ENCODE measurements at regions not wholly inside any gene's neighbourhood (a gene's known extent, or its start where the extent isn't known, plus 50 kb on each side); places are given as distances from the start of the nearest gene placed in this dataset.

GRCh38 chr5:72009280-72009679 lies 98.0 kb upstream of the MAP1B start:
- no peak for ATAC-seq (ENCODE audit: insufficient number of reproducible peaks, low FRiP score, low read depth)
- no peaks in the 10 kb centered on the region for H3K27me3 ChIP-seq (replicated peaks; ENCODE audit: insufficient read depth)

GRCh38 chr5:72010430-72010829 lies 96.8 kb upstream of the MAP1B start:
- Histone ChIP-seq H3K27ac (no peak overlapping the region), H3K4me3 (no peak overlapping the region), H3K36me3 (no peaks in the 10 kb centered on the region), H3K27me3 (replicated peaks; ENCODE audit: insufficient read depth) (no peaks in the 10 kb centered on the region), H3K4me1 (ENCODE audit: control insufficient read depth in 1 of 2, low read depth in 2 of 2) (peaks cover 0 to 10% of the 10 kb centered on the region in 2 donors), H3K9me3 (no peaks in the 10 kb centered on the region)
- ATAC-seq (ENCODE audit: insufficient number of reproducible peaks, low FRiP score, low read depth) = no peak
- DNase-seq (ENCODE audit: low spot score) = no peak
- TF ChIP-seq CTCF (IDR thresholded peaks at IDR 0.05) = no peak

More at GRCh38 chr5:72009280-72009679, 98.0 kb upstream of the MAP1B start:
- Histone ChIP-seq H3K27ac (no peak overlapping the region), H3K36me3 (no peaks in the 10 kb centered on the region), H3K4me3 (no peak overlapping the region), H3K4me1 (ENCODE audit: control insufficient read depth in 1 of 2, low read depth in 2 of 2) (peaks cover 0 to 4% of the 10 kb centered on the region in 2 donors), H3K9me3 (no peaks in the 10 kb centered on the region)
- DNase-seq (ENCODE audit: low spot score) = no peak
- no peak for TF ChIP-seq CTCF (IDR thresholded peaks at IDR 0.05)

- no peaks in the 10 kb centered on the region for H3K36me3 ChIP-seq
- no peak for ATAC-seq (ENCODE audit: insufficient number of reproducible peaks, low FRiP score, low read depth)
- H3K4me3 ChIP-seq = no peak overlapping the region
- no peaks in the 10 kb centered on the region for H3K9me3 ChIP-seq
- H3K27me3 ChIP-seq (replicated peaks; ENCODE audit: insufficient read depth) = no peaks in the 10 kb centered on the region
- H3K4me1 ChIP-seq (ENCODE audit: control insufficient read depth in 1 of 2, low read depth in 2 of 2) = peaks cover 0 to 6% of the 10 kb centered on the region in 2 donors
- DNase-seq (ENCODE audit: low spot score) = no peak
- no peak for TF ChIP-seq CTCF (IDR thresholded peaks at IDR 0.05)
- H3K27ac ChIP-seq = no peak overlapping the region
Observed at GRCh38 chr5:72012906-72013305, 94.4 kb upstream of the MAP1B start.

- Histone ChIP-seq H3K4me3 (no peak overlapping the region), H3K9me3 (no peaks in the 10 kb centered on the region), H3K27me3 (replicated peaks; ENCODE audit: insufficient read depth) (no peaks in the 10 kb centered on the region), H3K4me1 (ENCODE audit: control insufficient read depth in 1 of 2, low read depth in 2 of 2) (peaks cover 0 to 6% of the 10 kb centered on the region in 2 donors), H3K27ac (no peak overlapping the region), H3K36me3 (no peaks in the 10 kb centered on the region)
- no peak for TF ChIP-seq CTCF (IDR thresholded peaks at IDR 0.05)
- ATAC-seq (ENCODE audit: insufficient number of reproducible peaks, low FRiP score, low read depth) (no peak), DNase-seq (ENCODE audit: low spot score) (no peak)
Observed at GRCh38 chr5:72013766-72014624, 93.3 kb upstream of the MAP1B start.

GRCh38 chr5:72015103-72015548 lies 92.1 kb upstream of the MAP1B start:
- no peak for ATAC-seq (ENCODE audit: insufficient number of reproducible peaks, low FRiP score, low read depth)
- no peak for TF ChIP-seq CTCF (IDR thresholded peaks at IDR 0.05)
- Histone ChIP-seq H3K4me1 (ENCODE audit: control insufficient read depth in 1 of 2, low read depth in 2 of 2) (peaks cover 0 to 6% of the 10 kb centered on the region in 2 donors), H3K4me3 (no peak overlapping the region), H3K36me3 (no peaks in the 10 kb centered on the region), H3K27ac (no peak overlapping the region), H3K9me3 (no peaks in the 10 kb centered on the region), H3K27me3 (replicated peaks; ENCODE audit: insufficient read depth) (no peaks in the 10 kb centered on the region)
- DNase-seq (ENCODE audit: low spot score) = no peak
